PC-9 (cell line): ENCODE measurements at regions not wholly inside any gene's neighbourhood (a gene's known extent, or its start where the extent isn't known, plus 50 kb on each side); places are given as distances from the start of the nearest gene placed in this dataset.
A peak's percentile ranks its signal among the peaks of the same experiment; 100 is the strongest.

Experiments
- BruUV-seq: library from RNA; stranded (reverse); fragments of 400-500 nt; replicated peaks from 2 replicates; lab custom pipeline; 2021; lab: Mats Ljungman, UMichigan
- CTCF ChIA-PET: fragments of 300-600 bp; sonication (Branson Sonifier 250); formaldehyde crosslinking; loops from one replicate; lab custom pipeline; 2022; ENCODE audit warnings: antibody characterized with exemption; lab: Charles Lee
- POLR2A ChIA-PET: fragments of 300-600 bp; sonication (Branson Sonifier 250); formaldehyde crosslinking; loops from one replicate; lab custom pipeline; 2022; ENCODE audit warnings: antibody characterized with exemption; ENCODE audit not compliant: unreplicated experiment; lab: Charles Lee
- DNase-seq, 2 experiments: peaks; one replicate each; pipeline versions ENCODE4 v3.0.0 to v3.0.0-alpha.2; 2015 to 2022; ENCODE audit warnings: mixed read lengths in 1 of 2
- H2AFZ ChIP-seq: fragments of 200-600 bp; sonication (generic); 2 replicates; pipeline ENCODE4 v1.8.1; 2017; ENCODE audit warnings: antibody characterized with exemption
- H3F3A ChIP-seq: fragments of 200-600 bp; sonication (generic); 2 replicates; pipeline ENCODE4 v1.8.1; 2017; ENCODE audit warnings: antibody characterized with exemption, mild to moderate bottlenecking, low read depth; ENCODE audit not compliant: insufficient read depth
- H3K27ac ChIP-seq: fragments of 200-600 bp; sonication (generic); 2 replicates; pipeline ENCODE4 v1.6.1; 2016; ENCODE audit warnings: mixed run types
- H3K27me3 ChIP-seq: fragments of 200-600 bp; sonication (generic); 2 replicates; pipeline ENCODE4 v1.6.1; 2016; ENCODE audit warnings: low read depth, mixed run types; ENCODE audit not compliant: insufficient read depth
- H3K36me3 ChIP-seq: fragments of 200-600 bp; sonication (generic); 2 replicates; pipeline ENCODE4 v1.6.1; 2016; ENCODE audit warnings: low read depth, mixed run types
- H3K4me1 ChIP-seq: fragments of 200-600 bp; sonication (generic); replicated peaks from 2 replicates; pipeline ENCODE4 v1.6.1; 2016; ENCODE audit warnings: mixed run types; ENCODE audit not compliant: insufficient read depth
- H3K4me2 ChIP-seq: fragments of 200-600 bp; sonication (generic); 2 replicates; pipeline ENCODE4 v1.6.1; 2017; ENCODE audit warnings: mixed run types
- H3K4me3 ChIP-seq: fragments of 200-600 bp; sonication (generic); 2 replicates; pipeline ENCODE4 v1.6.1; 2016; ENCODE audit warnings: mixed run types
- H3K79me2 ChIP-seq: fragments of 200-600 bp; sonication (generic); 2 replicates; pipeline ENCODE4 v1.6.1; 2017; ENCODE audit warnings: low read depth, mixed run types
- H3K9me2 ChIP-seq: fragments of 200-600 bp; sonication (generic); 2 replicates; pipeline ENCODE4 v1.8.1; 2017; ENCODE audit warnings: mild to moderate bottlenecking; ENCODE audit not compliant: insufficient read depth
- H3K9me3 ChIP-seq: fragments of 200-600 bp; sonication (generic); 2 replicates; pipeline ENCODE4 v1.8.1; 2016; ENCODE audit warnings: low read depth; ENCODE audit not compliant: insufficient read depth
- H4K20me1 ChIP-seq: fragments of 200-600 bp; sonication (generic); 2 replicates; pipeline ENCODE4 v1.8.1; 2017; ENCODE audit not compliant: insufficient read depth
- EZH2 ChIP-seq: fragments of 200-600 bp; sonication (generic); IDR thresholded peaks from 2 replicates; pipeline ENCODE4 v1.8.0; 2017; ENCODE audit warnings: antibody characterized with exemption, low read depth
- intact Hi-C: fragments of 100-400 bp; cut with micrococcal nuclease; formaldehyde crosslinking; loops from one replicate; pipeline ENCODE4 v1.10.0; 2022; ENCODE audit not compliant: unreplicated experiment
- TF ChIP-seq, protein P1 (sequence below): fragments of 200-600 bp; sonication (generic); conservative IDR thresholded peaks from 2 replicates; pipeline ENCODE4 v1.6.1; 2017; ENCODE audit warnings: mixed run types, antibody characterized with exemption, mild to moderate bottlenecking, moderate library complexity

DNA sequence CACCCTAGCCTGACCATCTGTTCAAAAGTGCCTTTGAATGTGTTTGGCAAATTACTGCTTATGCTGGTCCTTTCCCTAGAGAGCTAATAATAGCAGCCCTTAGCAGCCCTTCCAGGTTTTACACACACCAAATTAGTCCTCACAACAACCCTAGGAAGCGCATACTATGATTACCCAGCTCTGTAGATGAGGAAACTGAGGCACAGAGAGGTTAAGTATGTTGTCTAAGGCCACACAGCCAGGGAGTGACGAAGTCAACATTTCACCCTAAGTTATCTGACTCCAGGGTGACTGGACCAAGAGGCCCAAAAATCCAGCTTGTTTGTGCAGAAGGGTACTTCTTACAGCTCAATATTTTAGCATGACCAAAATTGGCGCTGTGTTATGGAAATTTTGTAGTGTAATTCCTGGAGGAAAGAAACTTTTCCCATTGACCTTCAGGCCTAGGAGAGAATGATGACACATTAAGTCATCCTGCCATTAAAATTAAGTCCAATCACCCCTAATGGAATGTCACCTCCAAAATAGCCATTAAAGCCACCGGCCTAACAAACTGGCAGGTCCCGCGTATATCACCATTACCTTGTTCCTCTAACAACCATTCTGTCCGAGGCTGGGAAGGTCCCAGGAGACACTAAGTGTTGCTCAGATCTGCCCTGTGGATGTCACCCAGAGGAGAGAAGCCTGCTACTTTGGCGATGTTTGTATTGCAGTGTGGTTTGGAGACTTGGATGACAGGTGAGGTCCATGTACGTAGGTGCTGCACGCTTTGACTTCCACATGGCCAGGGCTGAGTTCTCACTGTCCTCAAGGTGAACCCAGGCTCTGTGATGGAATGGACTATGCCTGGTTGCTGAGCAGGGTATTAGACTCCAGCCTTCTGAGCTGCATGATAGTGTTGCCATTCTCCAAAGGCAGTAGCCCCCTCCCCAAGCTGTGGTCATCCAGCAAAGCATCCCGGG lies 258.3 kb downstream of the TOMM20 start:
- Histone ChIP-seq H3K27me3 (no peaks in the 10 kb centered on the region), H3K4me1 (peaks cover 69% of the 10 kb centered on the region), H3K9me2 (no peaks in the 10 kb centered on the region), H3K4me2 (peak overlapping the region; percentile 100), H3K9me3 (no peaks in the 10 kb centered on the region), H3K36me3 (peaks cover 15% of the 10 kb centered on the region; the same call in 1 of the 2 replicates), H3K27ac (peak overlapping the region; percentile 98), H4K20me1 (no peaks in the 10 kb centered on the region), H2AFZ (peak overlapping the region; percentile 42; the same call in 1 of the 2 replicates), H3F3A (peaks cover 72% of the 10 kb centered on the region), H3K79me2 (peaks cover 49% of the 10 kb centered on the region), H3K4me3 (peak overlapping the region; percentile 94)
- TF ChIP-seq, protein P1, sequence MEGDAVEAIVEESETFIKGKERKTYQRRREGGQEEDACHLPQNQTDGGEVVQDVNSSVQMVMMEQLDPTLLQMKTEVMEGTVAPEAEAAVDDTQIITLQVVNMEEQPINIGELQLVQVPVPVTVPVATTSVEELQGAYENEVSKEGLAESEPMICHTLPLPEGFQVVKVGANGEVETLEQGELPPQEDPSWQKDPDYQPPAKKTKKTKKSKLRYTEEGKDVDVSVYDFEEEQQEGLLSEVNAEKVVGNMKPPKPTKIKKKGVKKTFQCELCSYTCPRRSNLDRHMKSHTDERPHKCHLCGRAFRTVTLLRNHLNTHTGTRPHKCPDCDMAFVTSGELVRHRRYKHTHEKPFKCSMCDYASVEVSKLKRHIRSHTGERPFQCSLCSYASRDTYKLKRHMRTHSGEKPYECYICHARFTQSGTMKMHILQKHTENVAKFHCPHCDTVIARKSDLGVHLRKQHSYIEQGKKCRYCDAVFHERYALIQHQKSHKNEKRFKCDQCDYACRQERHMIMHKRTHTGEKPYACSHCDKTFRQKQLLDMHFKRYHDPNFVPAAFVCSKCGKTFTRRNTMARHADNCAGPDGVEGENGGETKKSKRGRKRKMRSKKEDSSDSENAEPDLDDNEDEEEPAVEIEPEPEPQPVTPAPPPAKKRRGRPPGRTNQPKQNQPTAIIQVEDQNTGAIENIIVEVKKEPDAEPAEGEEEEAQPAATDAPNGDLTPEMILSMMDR, result no peak
- no peak for TF ChIP-seq EZH2
- BruUV-seq, result no TSS peak
- ChIA-PET POLR2A (no interaction called here), CTCF (no interaction called here)
- intact Hi-C loops, result no loop called here
- DNase-seq, result no peak

DNA sequence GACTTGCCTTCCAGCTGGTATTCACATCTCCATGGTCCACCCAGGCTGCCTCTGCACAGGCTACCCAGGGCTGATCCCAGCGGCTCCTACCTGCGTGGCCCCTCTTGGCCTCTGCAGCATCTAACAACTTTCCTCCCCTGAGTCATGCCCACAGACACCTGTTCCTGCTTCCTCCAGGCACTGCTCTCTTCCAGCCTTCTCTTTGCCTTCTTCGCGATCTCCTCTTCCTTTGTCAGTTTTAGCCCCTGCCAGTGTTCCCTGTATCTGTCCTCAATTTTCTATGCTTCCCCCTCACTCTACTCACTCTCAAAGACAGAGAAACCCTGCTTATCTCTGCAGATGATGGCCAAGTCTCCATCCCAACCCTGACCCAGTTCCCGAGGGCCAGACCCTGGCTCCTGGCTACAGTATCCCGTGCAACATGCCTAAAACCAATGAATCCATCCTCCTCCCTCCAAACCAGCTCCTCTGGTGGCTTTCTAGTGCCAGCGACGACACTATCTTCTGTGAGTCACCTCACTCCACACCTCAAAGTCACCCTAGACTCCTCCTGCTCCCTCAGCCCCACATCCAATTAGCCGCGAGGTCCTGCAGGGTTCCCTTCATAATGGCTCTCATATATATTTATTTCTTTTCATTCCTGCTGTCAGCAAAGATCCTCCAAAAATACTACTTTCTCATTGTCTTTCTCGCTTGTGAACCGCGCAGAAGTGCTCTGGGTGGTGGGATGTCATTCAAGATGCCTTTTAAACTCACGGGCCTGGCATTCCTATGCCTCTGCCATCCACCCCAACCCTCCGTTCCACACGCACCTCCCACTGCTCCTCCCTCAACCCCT lies 259.2 kb downstream of the TOMM20 start:
- H3K9me3 ChIP-seq, result no peaks in the 10 kb centered on the region
- CTCF ChIA-PET, result no interaction called here
- H3F3A ChIP-seq, result peaks cover 69% of the 10 kb centered on the region
- H3K4me3 ChIP-seq, result peak overlapping the region; percentile 94
- H2AFZ ChIP-seq, result peak overlapping the region; percentile 42; the same call in 1 of the 2 replicates
- H3K79me2 ChIP-seq, result peaks cover 58% of the 10 kb centered on the region
- POLR2A ChIA-PET, result interaction anchor here (0.5 kb wide), 1 partner anchor 198 kb away, joined by 5 read pairs; no protein-coding TSS in a partner anchor
- peaks cover 19% of the 10 kb centered on the region; the same call in 1 of the 2 replicates for H3K36me3 ChIP-seq
- peak overlapping the region; percentile 98 for H3K27ac ChIP-seq
- H3K27me3 ChIP-seq, result no peaks in the 10 kb centered on the region
- TF ChIP-seq, protein P1, result no peak
- no peak for TF ChIP-seq EZH2
- peak; percentile 55 to 82 for DNase-seq
- H4K20me1 ChIP-seq, result no peaks in the 10 kb centered on the region
- peak overlapping the region; percentile 100 for H3K4me2 ChIP-seq
- TSS peak; percentile 30 for BruUV-seq
- intact Hi-C loops, result no loop called here
- no peaks in the 10 kb centered on the region for H3K9me2 ChIP-seq
- peaks cover 69% of the 10 kb centered on the region for H3K4me1 ChIP-seq
